ENCODE measurements at regions not wholly inside any gene's neighbourhood (a gene's known extent, or its start where the extent isn't known, plus 50 kb on each side); places are given as distances from the start of the nearest gene placed in this dataset.

DNA sequence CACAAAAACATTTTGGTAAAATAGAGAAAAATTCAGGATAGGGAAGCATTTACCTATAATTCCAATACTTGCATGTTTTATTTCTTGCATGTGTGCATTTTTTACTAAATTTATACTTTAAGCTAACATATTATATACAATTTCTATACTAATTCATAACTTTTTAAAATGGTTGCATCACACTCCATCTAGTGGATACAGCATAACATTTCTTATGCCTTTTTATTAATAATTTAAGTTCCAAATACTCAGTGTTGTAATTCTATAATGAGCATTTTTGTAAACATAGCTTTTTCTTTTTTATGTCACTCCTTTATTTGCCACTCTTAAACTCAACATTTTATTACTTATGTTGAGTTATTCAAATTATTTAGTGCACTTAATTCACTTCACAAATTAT, 477.7 kb downstream of the ZBBX start:
- in situ Hi-C loops (cut with MboI; ENCODE audit: low sequenced_read_pairs) (no loop called here), dilution Hi-C loops (cut with HindIII; ENCODE audit: low sequenced_read_pairs, unreplicated experiment) (no loop called here), intact Hi-C loops (cut with micrococcal nuclease) (loop anchor here (5.0 kb wide), 1 partner anchor 885 kb away; no protein-coding TSS in a partner anchor)
- BruUV-seq (replicated peaks), result no TSS peak
- no peaks in the 10 kb centered on the region for H3K36me3 ChIP-seq (ENCODE audit: control insufficient read depth, insufficient read depth, low read length)
- H3K23ac ChIP-seq (ENCODE audit: low read depth, low read length), result no peak overlapping the region
- no peak overlapping the region for H2BK20ac ChIP-seq (ENCODE audit: low read depth, low read length)
- no peak overlapping the region for H3K4me3 ChIP-seq (ENCODE audit: insufficient read depth, low read depth, low read length)
- no peak overlapping the region for H3K4ac ChIP-seq (ENCODE audit: low read depth, low read length)
- ChIA-PET POLR2A (ENCODE audit: unreplicated experiment) (no interaction called here), CTCF (no interaction called here)
- no peak overlapping the region for H2BK5ac ChIP-seq (ENCODE audit: low read depth, low read length, poor library complexity, severe bottlenecking)
- H3K4me2 ChIP-seq (ENCODE audit: low read depth, low read length), result no peak overlapping the region
- H3K9ac ChIP-seq (ENCODE audit: low read depth, low read length), result no peak overlapping the region
- no peak overlapping the region for H3K14ac ChIP-seq (replicated peaks; ENCODE audit: low read depth, low read length)
- no peak overlapping the region for H4K8ac ChIP-seq (ENCODE audit: low read depth in 2 of 2, low read length in 2 of 2)
- H2BK15ac ChIP-seq (ENCODE audit: low read depth, low read length), result no peak overlapping the region
- no peaks in the 10 kb centered on the region for H3K9me1 ChIP-seq (ENCODE audit: insufficient read depth, low read length)
- H3K27ac ChIP-seq (ENCODE audit: insufficient read depth, low read length), result no peak overlapping the region
- H3K79me1 ChIP-seq (ENCODE audit: low read depth in 1 of 2, low read length in 2 of 2), result no peaks in the 10 kb centered on the region
- no peak for ATAC-seq (ENCODE audit: low read depth)
- no peak overlapping the region for H4K91ac ChIP-seq (ENCODE audit: insufficient read depth, low read depth, low read length)
- no peak for DNase-seq
- H4K20me1 ChIP-seq (ENCODE audit: insufficient read depth, low read length), result no peaks in the 10 kb centered on the region
- no peak overlapping the region for H2AK9ac ChIP-seq (replicated peaks; ENCODE audit: low read depth, low read length, poor library complexity)
- H2AFZ ChIP-seq (replicated peaks; ENCODE audit: low read length, poor library complexity), result no peak overlapping the region
- TF ChIP-seq FOS (IDR thresholded peaks at IDR 0.05; ENCODE audit: low read depth, low read length) (no peak), RCOR1 (IDR thresholded peaks at IDR 0.05; ENCODE audit: insufficient replicate concordance, low read length) (no peak), RAD21 (IDR thresholded peaks at IDR 0.05; ENCODE audit: low read length) (peak; percentile 21; the same call in 1 of the 2 replicates), CTCF (conservative IDR thresholded peaks at IDR 0.05; ENCODE audit: low read depth, low read length) (peak; percentile 25; the same call in 1 of the 2 replicates)
- no peaks in the 10 kb centered on the region for H3K9me3 ChIP-seq (ENCODE audit: control insufficient read depth, insufficient read depth, low read length)
- no peaks in the 10 kb centered on the region for H3K27me3 ChIP-seq (ENCODE audit: control insufficient read depth, insufficient read depth, low read length)
- no peak overlapping the region for H2BK120ac ChIP-seq (ENCODE audit: low read depth, low read length)
- H3K4me1 ChIP-seq (ENCODE audit: control insufficient read depth, insufficient read depth, low read length), result no peaks in the 10 kb centered on the region
- no peak overlapping the region for H3K56ac ChIP-seq (ENCODE audit: extremely low read depth, insufficient read depth, low read length)
- H4K5ac ChIP-seq (ENCODE audit: low read depth, low read length), result no peak overlapping the region
- H3K18ac ChIP-seq (ENCODE audit: low read depth, low read length), result no peak overlapping the region
- H2AK5ac ChIP-seq (ENCODE audit: low read depth, low read length), result no peak overlapping the region

All from IMR-90 (cell line).